Mesenchymal stem cell (in vitro differentiated cells and primary cell): ENCODE measurements at regions not wholly inside any gene's neighbourhood (a gene's known extent, or its start where the extent isn't known, plus 50 kb on each side); places are given as distances from the start of the nearest gene placed in this dataset.
"Not testable (repeated sequence)": the region's sequence is repeated elsewhere in the genome, so short reads cannot be mapped to it uniquely, and the experiment has no call there.

Source experiments
- DNase-seq: peaks from one replicate; pipeline ENCODE4 v3.0.0-alpha.2; 2013
- H2AFZ ChIP-seq: one replicate; pipeline ENCODE4 v1.6.1; 2013; ENCODE audit warnings: low read depth, mild to moderate bottlenecking, control low read depth, inconsistent platforms, low read length, moderate library complexity
- H2AK5ac ChIP-seq: 2 replicates; pipeline ENCODE4 v1.6.1; 2013; ENCODE audit warnings: low read length, moderate library complexity, mild to moderate bottlenecking, inconsistent platforms; ENCODE audit not compliant: severe bottlenecking
- H2BK120ac ChIP-seq: one replicate; pipeline ENCODE4 v1.6.1; 2013; ENCODE audit warnings: low read depth, mild to moderate bottlenecking, inconsistent platforms, low read length, moderate library complexity
- H2BK12ac ChIP-seq, 2 experiments: one replicate each; pipeline ENCODE4 v1.6.1; 2013; ENCODE audit warnings: inconsistent platforms in 2 of 2, low read length in 2 of 2, mild to moderate bottlenecking in 2 of 2, moderate library complexity in 2 of 2, control low read depth in 1 of 2
- H2BK15ac ChIP-seq: one replicate; pipeline ENCODE4 v1.6.1; 2013; ENCODE audit warnings: mild to moderate bottlenecking, low read depth, inconsistent platforms; ENCODE audit not compliant: poor library complexity, severe bottlenecking
- H2BK5ac ChIP-seq: 2 replicates; pipeline ENCODE4 v1.6.1; 2013; ENCODE audit warnings: low read depth, mild to moderate bottlenecking, low read length, control low read depth, inconsistent platforms; ENCODE audit not compliant: poor library complexity, severe bottlenecking
- H3K14ac ChIP-seq, 2 experiments: one replicate each; pipeline ENCODE4 v1.6.1; 2013; ENCODE audit warnings: inconsistent platforms in 2 of 2, low read length in 2 of 2, control low read depth in 1 of 2, mild to moderate bottlenecking in 1 of 2, moderate library complexity in 1 of 2
- H3K18ac ChIP-seq, 2 experiments: one replicate each; pipeline ENCODE4 v1.6.1; 2013; ENCODE audit warnings: inconsistent platforms in 2 of 2, low read length in 2 of 2, control low read depth in 1 of 2, low read depth in 1 of 2, mild to moderate bottlenecking in 1 of 2
- H3K23ac ChIP-seq, 2 experiments: one replicate each; pipeline ENCODE4 v1.6.1; 2013; ENCODE audit warnings: inconsistent platforms in 2 of 2, low read length in 2 of 2, mild to moderate bottlenecking in 2 of 2, moderate library complexity in 2 of 2, control low read depth in 1 of 2
- H3K27ac ChIP-seq: 2 replicates; pipeline ENCODE4 v1.5.1; 2013; ENCODE audit warnings: mild to moderate bottlenecking, moderate library complexity, low read length, control low read depth, inconsistent platforms; ENCODE audit not compliant: poor library complexity, severe bottlenecking
- H3K27me3 ChIP-seq, 2 experiments: 2 replicates each; pipeline versions ENCODE4 v1.6.1 to v1.7.0; 2013; ENCODE audit warnings: low read length in 2 of 2, mild to moderate bottlenecking in 2 of 2, moderate library complexity in 2 of 2, control low read depth in 1 of 2, inconsistent platforms in 1 of 2; ENCODE audit not compliant: control insufficient read depth in 1 of 2, insufficient read depth in 1 of 2
- H3K36me3 ChIP-seq, 2 experiments: 2 replicates each; pipeline versions ENCODE4 v1.6.1 to v1.7.0; 2013; ENCODE audit warnings: low read length in 2 of 2, control low read depth in 1 of 2, inconsistent platforms in 1 of 2, low read depth in 1 of 2, mild to moderate bottlenecking in 1 of 2; ENCODE audit not compliant: insufficient read depth in 2 of 2, control insufficient read depth in 1 of 2
- H3K4ac ChIP-seq, 2 experiments: one replicate each; pipeline ENCODE4 v1.6.1; 2013; ENCODE audit warnings: inconsistent platforms in 2 of 2, low read length in 2 of 2, mild to moderate bottlenecking in 2 of 2, moderate library complexity in 2 of 2, control low read depth in 1 of 2, low read depth in 1 of 2
- H3K4me1 ChIP-seq: 2 replicates; pipeline ENCODE4 v1.6.1; 2013; ENCODE audit warnings: low read depth, low read length, control low read depth; ENCODE audit not compliant: control insufficient read depth, insufficient read depth
- H3K4me2 ChIP-seq: 2 replicates; pipeline ENCODE4 v1.6.1; 2013; ENCODE audit warnings: low read length, mild to moderate bottlenecking, inconsistent platforms; ENCODE audit not compliant: poor library complexity, severe bottlenecking
- H3K4me3 ChIP-seq, 2 experiments: 2 replicates each; pipeline versions ENCODE4 v1.5.1 to v1.7.0; 2013; ENCODE audit warnings: low read length in 2 of 2, mild to moderate bottlenecking in 2 of 2, control low read depth in 1 of 2, low read depth in 1 of 2; ENCODE audit not compliant: insufficient read depth in 1 of 2
- H3K79me1 ChIP-seq: replicated peaks from 2 replicates; pipeline ENCODE4 v1.6.1; 2013; ENCODE audit warnings: mild to moderate bottlenecking, control low read depth, low read length, inconsistent platforms; ENCODE audit not compliant: poor library complexity, severe bottlenecking
- H3K9ac ChIP-seq: 2 replicates; pipeline ENCODE4 v1.7.0; 2013; ENCODE audit warnings: mild to moderate bottlenecking, low read length, moderate library complexity
- H3K9me3 ChIP-seq: 2 replicates; pipeline ENCODE4 v1.7.0; 2013; ENCODE audit warnings: mild to moderate bottlenecking, low read length; ENCODE audit not compliant: control insufficient read depth
- H4K8ac ChIP-seq: one replicate; pipeline ENCODE4 v1.6.1; 2013; ENCODE audit warnings: inconsistent platforms, mild to moderate bottlenecking, low read length, moderate library complexity
- H4K91ac ChIP-seq: one replicate; pipeline ENCODE4 v1.6.1; 2013; ENCODE audit warnings: mild to moderate bottlenecking, low read length, inconsistent platforms
- WGBS: methylation state at CpG from one replicate; pipeline ENCODE4 v1.1.7; 2013; ENCODE audit warnings: mixed read lengths; 5-methylcytosine and 5-hydroxymethylcytosine counted together

DNA sequence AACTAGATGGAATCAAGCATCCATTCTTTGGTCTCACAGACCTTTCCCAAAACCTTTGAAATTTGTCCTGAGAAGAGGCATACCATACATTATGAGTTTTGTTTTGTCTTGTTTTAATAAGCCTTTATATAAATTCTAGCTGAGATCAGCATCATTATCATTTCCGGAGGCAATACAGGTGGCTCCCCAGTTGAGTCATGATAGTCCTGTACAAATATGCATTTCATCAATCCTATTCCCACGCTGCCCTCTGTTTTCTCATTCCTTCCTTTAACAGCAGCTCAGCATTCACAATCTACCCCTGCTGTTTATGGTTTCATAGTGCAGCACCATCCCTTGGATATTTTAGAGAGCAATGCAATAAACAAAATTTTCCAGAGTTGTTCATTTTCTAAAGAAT lies 216.7 kb downstream of the TXNL1 start:
- Histone ChIP-seq H2BK15ac (no peak overlapping the region), H3K18ac (no peak overlapping the region), H2AFZ (no peak overlapping the region), H2BK5ac (no peak overlapping the region), H3K14ac (no peak overlapping the region), H4K8ac (no peak overlapping the region), H3K23ac (no peak overlapping the region), H2BK120ac (no peak overlapping the region), H3K79me1 (no peaks in the 10 kb centered on the region), H3K36me3 (no peaks in the 10 kb centered on the region), H3K4me3 (no peak overlapping the region), H2AK5ac (no peak overlapping the region), H3K4me2 (no peak overlapping the region), H3K27ac (no peak overlapping the region), H3K4me1 (no peaks in the 10 kb centered on the region), H3K27me3 (no peaks in the 10 kb centered on the region), H2BK12ac (no peak overlapping the region), H3K4ac (no peak overlapping the region), H4K91ac (no peak overlapping the region), H3K9me3 (peaks cover 2% of the 10 kb centered on the region), H3K9ac (no peak overlapping the region)
- DNase-seq: no peak
- 73% methylated on average over 2 of the region's 2 CpGs for WGBS

DNA sequence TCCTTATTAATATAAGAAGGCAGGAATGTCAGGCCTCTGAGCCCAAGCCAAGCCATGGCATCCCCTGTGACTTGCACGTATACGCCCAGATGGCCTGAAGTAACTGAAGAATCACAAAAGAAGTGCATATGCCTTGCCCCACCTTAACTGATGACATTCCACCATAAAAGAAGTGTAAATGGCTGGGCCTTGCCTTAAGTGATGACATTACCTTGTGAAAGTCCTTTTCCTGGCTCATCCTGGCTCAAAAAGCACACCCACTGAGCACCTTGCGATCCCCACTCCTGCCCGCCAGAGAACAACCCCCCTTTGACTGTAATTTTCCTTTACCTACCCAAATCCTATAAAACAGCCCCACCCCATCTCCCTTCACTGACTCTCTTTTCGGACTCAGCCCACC lies 217.5 kb downstream of the TXNL1 start:
- not testable (repeated sequence) for H3K23ac ChIP-seq, H4K8ac ChIP-seq, H2BK15ac ChIP-seq, H3K9me3 ChIP-seq, H4K91ac ChIP-seq, H3K79me1 ChIP-seq, H2BK5ac ChIP-seq, H2BK120ac ChIP-seq, DNase-seq, H3K14ac ChIP-seq, H3K36me3 ChIP-seq, H2AK5ac ChIP-seq, H3K4me1 ChIP-seq, H3K9ac ChIP-seq, H3K4ac ChIP-seq, H2BK12ac ChIP-seq, H3K18ac ChIP-seq, H3K27me3 ChIP-seq, H3K27ac ChIP-seq, H3K4me2 ChIP-seq, H3K4me3 ChIP-seq, H2AFZ ChIP-seq
- 82% methylated on average over 4 of the region's 5 CpGs for WGBS

- Histone ChIP-seq H3K27me3 (no peaks in the 10 kb centered on the region), H3K4me1 (no peaks in the 10 kb centered on the region), H3K23ac (no peak overlapping the region), H3K36me3 (no peaks in the 10 kb centered on the region), H3K18ac (no peak overlapping the region), H2BK120ac (no peak overlapping the region), H4K8ac (no peak overlapping the region), H3K4me3 (no peak overlapping the region), H3K27ac (no peak overlapping the region), H4K91ac (no peak overlapping the region), H3K14ac (no peak overlapping the region), H3K79me1 (no peaks in the 10 kb centered on the region), H2BK5ac (no peak overlapping the region), H2BK12ac (no peak overlapping the region), H3K9ac (no peak overlapping the region), H3K4ac (no peak overlapping the region), H2BK15ac (no peak overlapping the region), H2AK5ac (no peak overlapping the region), H3K4me2 (no peak overlapping the region), H2AFZ (no peak overlapping the region), H3K9me3 (peaks cover 5% of the 10 kb centered on the region)
- WGBS: 100% methylated on average over 2 of the region's 2 CpGs
- no peak for DNase-seq
Observed at GRCh38 chr18:56414357-56414756, 224.0 kb downstream of the TXNL1 start.

GRCh38 chr18:56413862-56414261 lies 224.5 kb downstream of the TXNL1 start:
- Histone ChIP-seq H3K4me1 (no peaks in the 10 kb centered on the region), H3K79me1 (no peaks in the 10 kb centered on the region), H2BK5ac (no peak overlapping the region), H4K8ac (no peak overlapping the region), H3K4me3 (no peak overlapping the region), H3K36me3 (no peaks in the 10 kb centered on the region), H3K9ac (no peak overlapping the region), H3K14ac (no peak overlapping the region), H2BK12ac (no peak overlapping the region), H3K27ac (no peak overlapping the region), H2AK5ac (no peak overlapping the region), H4K91ac (no peak overlapping the region), H3K9me3 (peaks cover 5% of the 10 kb centered on the region), H3K27me3 (no peaks in the 10 kb centered on the region), H3K4ac (no peak overlapping the region), H3K18ac (no peak overlapping the region), H2BK15ac (no peak overlapping the region), H2AFZ (no peak overlapping the region), H3K4me2 (no peak overlapping the region), H2BK120ac (no peak overlapping the region), H3K23ac (no peak overlapping the region)
- 50% methylated on average over 3 of the region's 3 CpGs for WGBS
- no peak for DNase-seq
